Stomach smooth muscle (tissue), 2 donors: ENCODE measurements at regions not wholly inside any gene's neighbourhood (a gene's known extent, or its start where the extent isn't known, plus 50 kb on each side); places are given as distances from the start of the nearest gene placed in this dataset.

ENCODE experiments used
- H3K27ac ChIP-seq: one replicate; pipeline ENCODE4 v1.7.0; 2013; ENCODE audit warnings: mild to moderate bottlenecking, low read length, inconsistent platforms
- H3K27me3 ChIP-seq, 2 donors: one replicate each; pipeline ENCODE4 v1.7.0; 2013; ENCODE audit warnings: low read length in 2 of 2; ENCODE audit not compliant: insufficient read depth in 2 of 2, control insufficient read depth in 1 of 2
- H3K36me3 ChIP-seq, 2 donors: one replicate each; pipeline ENCODE4 v1.7.0; 2013; ENCODE audit warnings: low read length in 2 of 2; ENCODE audit not compliant: control insufficient read depth in 2 of 2, insufficient read depth in 2 of 2
- H3K4me1 ChIP-seq: one replicate; pipeline ENCODE4 v1.7.0; 2013; ENCODE audit warnings: low read length; ENCODE audit not compliant: control insufficient read depth, insufficient read depth
- H3K4me3 ChIP-seq, 2 donors: one replicate each; pipeline ENCODE4 v1.7.0; 2013; ENCODE audit warnings: low read length in 2 of 2
- H3K9ac ChIP-seq, 2 donors: one replicate each; pipeline ENCODE4 v1.7.0; 2013; ENCODE audit warnings: low read length in 2 of 2, mild to moderate bottlenecking in 1 of 2
- H3K9me3 ChIP-seq, 2 donors: one replicate each; pipeline ENCODE4 v1.7.0; 2013; ENCODE audit warnings: low read length in 2 of 2; ENCODE audit not compliant: control insufficient read depth in 2 of 2
- donor health status: healthy.
- donor health status: Pancreatic carcinoma.

DNA sequence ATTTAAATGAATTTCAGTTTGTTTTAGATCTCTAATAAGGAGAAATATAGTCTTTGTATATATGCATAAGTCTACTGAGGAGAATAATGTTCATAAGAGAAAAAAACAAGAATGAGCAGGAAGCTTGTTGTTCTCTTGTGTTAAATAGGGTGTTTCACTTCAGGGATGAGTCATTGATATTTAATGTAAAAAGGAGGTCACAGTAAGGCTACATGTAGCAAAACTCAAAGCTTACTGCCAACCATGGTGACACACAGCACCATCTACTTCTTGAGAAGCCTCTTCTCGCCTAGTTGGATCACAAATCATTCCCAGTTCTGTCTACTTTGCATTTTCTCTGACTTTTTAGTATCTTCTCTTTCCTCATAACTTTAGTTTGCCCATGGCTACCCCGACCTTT, 1466.0 kb upstream of the C9orf72 start:
- no peaks in the 10 kb centered on the region for H3K27me3 ChIP-seq
- H3K9ac ChIP-seq, result no peak overlapping the region
- H3K36me3 ChIP-seq, result no peaks in the 10 kb centered on the region
- no peak overlapping the region for H3K4me3 ChIP-seq
- no peaks in the 10 kb centered on the region for H3K9me3 ChIP-seq
- no peak overlapping the region for H3K27ac ChIP-seq
- no peaks in the 10 kb centered on the region for H3K4me1 ChIP-seq

DNA sequence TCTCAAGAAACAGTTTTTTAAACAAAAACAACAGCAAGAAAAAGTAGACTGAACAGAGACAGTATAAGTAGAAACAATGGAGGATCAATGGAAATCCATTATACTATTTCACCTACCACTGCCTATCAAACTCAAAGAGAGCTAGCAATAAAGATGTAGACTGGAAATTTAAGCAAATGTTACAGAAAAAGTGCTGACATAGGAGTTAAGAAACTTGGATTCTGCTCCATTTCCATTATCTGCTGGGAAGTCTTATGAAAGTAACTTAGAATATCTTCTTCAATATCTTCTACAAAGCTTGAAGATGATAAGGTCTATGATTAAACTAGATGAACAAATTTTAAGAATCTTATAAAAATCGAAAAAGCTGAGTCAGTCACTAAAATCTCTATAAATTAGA, 1469.8 kb upstream of the C9orf72 start:
- Histone ChIP-seq H3K9me3 (no peaks in the 10 kb centered on the region), H3K4me1 (no peaks in the 10 kb centered on the region), H3K27ac (no peak overlapping the region), H3K27me3 (no peaks in the 10 kb centered on the region), H3K36me3 (no peaks in the 10 kb centered on the region), H3K4me3 (no peak overlapping the region), H3K9ac (no peak overlapping the region)

DNA sequence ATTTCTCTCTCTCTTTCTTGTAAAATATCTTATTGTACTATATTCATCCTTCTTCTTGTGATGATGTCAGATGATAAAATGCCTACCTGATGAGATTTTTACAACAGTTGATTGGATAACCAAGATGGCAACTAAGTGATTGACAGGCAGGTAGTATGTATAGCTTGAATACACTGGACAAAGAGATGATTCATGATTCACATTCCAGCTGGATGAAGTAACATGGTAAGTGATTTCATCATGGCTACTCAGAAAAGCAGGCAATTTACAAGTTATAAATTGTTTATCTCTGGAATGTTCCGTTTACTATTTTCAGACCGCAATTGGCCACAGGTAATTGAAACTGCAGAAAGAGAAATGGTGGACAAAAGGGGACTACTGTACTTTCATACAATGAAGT, 1471.7 kb upstream of the C9orf72 start:
- Histone ChIP-seq H3K27me3 (no peaks in the 10 kb centered on the region), H3K27ac (no peak overlapping the region), H3K9ac (no peak overlapping the region), H3K36me3 (no peaks in the 10 kb centered on the region), H3K4me3 (no peak overlapping the region), H3K4me1 (no peaks in the 10 kb centered on the region), H3K9me3 (no peaks in the 10 kb centered on the region)

DNA sequence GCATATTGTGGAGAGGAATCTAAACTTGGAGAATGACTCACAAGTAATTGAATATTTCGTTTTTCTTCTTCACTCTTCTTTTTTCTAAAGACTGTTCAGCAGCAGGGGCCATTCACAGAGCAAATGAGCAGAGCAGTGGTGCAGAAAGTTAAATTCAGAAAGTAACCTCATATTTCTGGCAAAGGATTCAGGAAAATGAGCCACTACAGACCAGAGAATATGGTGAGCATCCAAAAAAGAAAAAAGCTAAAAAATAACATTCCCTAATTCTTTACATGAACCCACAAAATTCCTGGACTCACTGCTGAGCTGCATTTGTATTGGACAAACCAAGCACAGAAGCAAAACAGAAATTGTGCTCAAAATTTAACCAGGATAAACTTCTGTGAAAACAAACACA, 1486.8 kb upstream of the C9orf72 start:
- Histone ChIP-seq H3K27me3 (no peaks in the 10 kb centered on the region), H3K4me1 (no peaks in the 10 kb centered on the region), H3K9ac (no peak overlapping the region), H3K36me3 (no peaks in the 10 kb centered on the region), H3K9me3 (no peaks in the 10 kb centered on the region), H3K4me3 (no peak overlapping the region), H3K27ac (no peak overlapping the region)

DNA sequence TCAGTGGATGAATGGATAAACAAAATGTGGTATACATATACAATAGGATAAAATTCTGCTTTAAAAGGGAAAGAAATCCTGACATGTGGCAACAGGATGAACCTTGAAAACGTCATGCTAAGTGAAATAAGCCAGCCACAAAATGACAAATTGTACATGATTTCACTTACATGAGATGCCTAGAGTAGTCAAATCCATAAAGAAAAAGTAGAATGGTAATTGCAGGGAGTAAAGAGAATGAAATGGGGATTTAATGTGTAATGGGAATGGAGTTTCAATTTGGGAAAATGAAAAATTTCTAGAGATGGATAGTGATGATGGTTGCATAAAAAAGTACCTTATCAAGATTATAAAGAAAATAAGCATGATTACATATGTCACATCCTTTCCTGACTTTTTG, 1489.2 kb upstream of the C9orf72 start:
- H3K9me3 ChIP-seq, result no peaks in the 10 kb centered on the region
- H3K4me3 ChIP-seq, result no peak overlapping the region
- H3K4me1 ChIP-seq, result no peaks in the 10 kb centered on the region
- no peaks in the 10 kb centered on the region for H3K27me3 ChIP-seq
- H3K36me3 ChIP-seq, result no peaks in the 10 kb centered on the region
- H3K9ac ChIP-seq, result no peak overlapping the region
- H3K27ac ChIP-seq, result no peak overlapping the region

DNA sequence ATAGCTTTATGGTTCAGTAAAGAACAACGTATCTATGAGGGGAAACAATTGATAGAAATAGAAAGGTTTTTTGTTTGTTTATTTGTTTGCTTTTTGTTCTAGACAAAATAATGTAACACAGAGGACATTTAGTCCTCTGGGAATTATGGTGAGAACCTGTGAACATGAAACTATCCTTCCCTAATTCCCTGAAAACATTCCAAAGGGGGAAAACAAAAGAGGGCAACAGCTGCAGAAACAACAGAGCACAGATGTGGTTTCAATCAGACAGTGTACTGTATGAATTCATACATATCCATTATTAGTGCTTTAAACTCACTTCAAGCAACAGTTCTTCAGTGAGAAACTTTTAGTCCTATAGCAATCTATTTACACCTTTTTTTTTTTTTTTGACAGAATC, 1489.8 kb upstream of the C9orf72 start:
- Histone ChIP-seq H3K4me3 (no peak overlapping the region), H3K9ac (no peak overlapping the region), H3K36me3 (no peaks in the 10 kb centered on the region), H3K9me3 (no peaks in the 10 kb centered on the region), H3K4me1 (no peaks in the 10 kb centered on the region), H3K27me3 (no peaks in the 10 kb centered on the region), H3K27ac (no peak overlapping the region)

DNA sequence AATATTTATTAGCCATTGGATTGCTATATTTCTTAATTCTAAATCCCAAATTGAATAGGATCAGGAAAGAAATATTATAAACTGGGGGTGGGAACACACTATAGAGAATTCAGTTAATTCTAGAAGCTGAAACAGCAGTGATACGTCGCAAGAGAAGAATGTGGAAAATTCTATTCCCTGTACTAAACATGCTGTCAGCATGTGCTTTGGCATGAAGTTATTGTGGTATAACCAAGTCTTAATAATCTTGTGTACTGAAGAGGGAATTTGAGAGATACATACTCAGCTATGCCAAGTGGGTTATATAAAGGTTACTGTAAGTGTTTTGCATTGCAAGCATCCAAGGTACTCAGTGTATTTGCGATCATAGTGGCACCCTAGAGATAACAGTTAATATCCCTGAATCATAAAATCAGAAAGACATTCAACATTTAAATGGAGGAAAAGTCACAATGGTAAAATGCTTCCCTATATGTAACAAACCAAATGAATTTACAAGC, 1492.9 kb upstream of the C9orf72 start:
- H3K4me3 ChIP-seq, result no peak overlapping the region
- H3K36me3 ChIP-seq, result no peaks in the 10 kb centered on the region
- H3K9ac ChIP-seq, result no peak overlapping the region
- H3K27ac ChIP-seq, result no peak overlapping the region
- H3K27me3 ChIP-seq, result no peaks in the 10 kb centered on the region
- no peaks in the 10 kb centered on the region for H3K4me1 ChIP-seq
- no peaks in the 10 kb centered on the region for H3K9me3 ChIP-seq

DNA sequence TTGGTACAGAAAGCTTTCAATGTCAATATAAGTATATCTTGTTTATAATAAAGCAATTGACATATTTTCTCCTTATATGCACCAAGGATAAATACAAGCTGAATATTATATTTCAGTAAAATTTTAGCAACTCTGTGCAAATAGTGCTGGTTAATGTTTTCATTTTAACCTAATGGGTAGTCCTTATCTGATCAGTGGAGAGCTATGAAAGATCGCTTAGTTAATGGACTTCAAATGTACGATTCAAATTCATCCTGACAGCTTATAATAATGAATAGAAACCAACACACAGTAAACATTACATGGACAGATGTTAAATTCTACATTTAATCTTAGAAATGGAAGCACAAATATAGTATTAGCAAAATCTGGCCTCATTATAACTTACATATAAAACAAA, 1495.2 kb upstream of the C9orf72 start:
- Histone ChIP-seq H3K27ac (no peak overlapping the region), H3K9me3 (no peaks in the 10 kb centered on the region), H3K9ac (no peak overlapping the region), H3K4me3 (no peak overlapping the region), H3K36me3 (no peaks in the 10 kb centered on the region), H3K4me1 (no peaks in the 10 kb centered on the region), H3K27me3 (no peaks in the 10 kb centered on the region)

DNA sequence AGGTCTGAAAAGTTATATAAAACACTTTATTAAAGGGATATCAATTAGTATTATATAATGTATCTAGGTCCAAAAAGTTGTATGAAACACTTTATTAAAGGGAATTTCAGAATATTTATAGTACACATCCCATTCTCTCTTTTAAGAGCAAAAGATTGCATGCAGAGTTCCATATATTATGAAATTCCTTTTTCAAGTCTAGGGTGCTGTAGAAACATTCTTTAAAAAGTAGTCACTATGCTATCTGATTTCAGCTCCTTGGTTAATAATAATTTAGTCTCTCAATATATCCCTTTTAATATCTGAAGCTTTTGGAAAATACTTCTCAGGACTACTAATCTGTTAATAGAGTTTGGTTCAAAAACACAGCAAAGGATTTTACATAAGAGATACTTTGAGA, 1496.1 kb upstream of the C9orf72 start:
- Histone ChIP-seq H3K4me1 (no peaks in the 10 kb centered on the region), H3K4me3 (no peak overlapping the region), H3K9me3 (no peaks in the 10 kb centered on the region), H3K36me3 (no peaks in the 10 kb centered on the region), H3K27me3 (no peaks in the 10 kb centered on the region), H3K27ac (no peak overlapping the region), H3K9ac (no peak overlapping the region)

DNA sequence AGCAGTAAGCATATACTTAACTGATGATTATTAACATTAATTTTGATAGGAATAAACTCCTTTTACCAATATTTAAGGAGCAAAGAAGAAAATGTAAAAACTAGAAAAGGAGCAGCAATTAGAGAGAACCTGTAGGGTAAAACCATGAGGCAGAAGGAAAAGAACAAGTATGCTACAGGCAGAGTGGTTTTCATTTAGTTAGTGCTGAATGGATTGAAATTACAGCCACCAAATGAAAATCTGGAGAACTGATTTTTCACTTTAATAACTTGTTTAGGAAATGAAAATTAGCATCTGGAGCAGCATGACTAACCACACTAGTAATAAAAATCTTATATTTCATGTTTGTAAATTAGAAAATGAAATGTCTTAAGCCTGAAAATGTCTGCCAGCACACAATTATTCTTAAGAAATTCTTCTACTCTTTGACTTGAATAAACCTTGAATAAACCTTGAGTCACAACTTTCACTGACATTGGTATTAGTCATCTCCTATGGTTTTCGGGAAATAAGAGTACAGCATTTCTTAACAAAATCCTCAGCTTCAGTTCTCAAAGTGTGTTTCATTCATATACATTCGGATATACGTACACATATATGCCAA, 1504.9 kb upstream of the C9orf72 start:
- no peaks in the 10 kb centered on the region for H3K9me3 ChIP-seq
- no peaks in the 10 kb centered on the region for H3K27me3 ChIP-seq
- H3K9ac ChIP-seq, result no peak overlapping the region
- no peak overlapping the region for H3K4me3 ChIP-seq
- H3K4me1 ChIP-seq, result no peaks in the 10 kb centered on the region
- H3K36me3 ChIP-seq, result no peaks in the 10 kb centered on the region
- no peak overlapping the region for H3K27ac ChIP-seq

DNA sequence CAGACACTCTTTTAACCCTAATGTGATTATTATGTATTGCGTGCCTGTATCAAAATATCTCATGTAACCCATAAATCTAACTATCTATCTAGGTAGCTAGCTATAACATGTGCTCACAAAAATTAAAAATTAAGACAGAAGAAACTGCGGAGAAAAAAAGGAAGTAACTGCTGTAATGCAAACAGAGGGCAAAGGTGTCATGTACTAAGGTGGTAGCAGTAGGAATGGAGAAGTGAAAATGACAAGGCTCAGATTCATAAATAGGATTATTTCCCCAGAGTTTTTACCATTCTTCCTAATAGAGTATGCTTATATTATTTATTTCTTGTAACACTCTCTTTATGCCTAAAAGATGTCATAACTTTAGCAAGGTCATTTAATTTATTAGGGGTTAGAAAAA, 1527.5 kb upstream of the C9orf72 start:
- no peaks in the 10 kb centered on the region for H3K27me3 ChIP-seq
- no peaks in the 10 kb centered on the region for H3K9me3 ChIP-seq
- H3K4me3 ChIP-seq, result no peak overlapping the region
- H3K4me1 ChIP-seq, result no peaks in the 10 kb centered on the region
- no peak overlapping the region for H3K27ac ChIP-seq
- H3K36me3 ChIP-seq, result no peaks in the 10 kb centered on the region
- H3K9ac ChIP-seq, result no peak overlapping the region
